Activated naive CD4-positive, alpha-beta T cell treated with anti-CD3 and anti-CD28 coated beads, Interleukin-2, amount 50 U/mL, for 72 hours (primary cell): ENCODE measurements at regions not wholly inside any gene's neighbourhood (a gene's known extent, or its start where the extent isn't known, plus 50 kb on each side); places are given as distances from the start of the nearest gene placed in this dataset.
A peak's percentile ranks its signal among the peaks of the same experiment; 100 is the strongest.

Source experiments
- ATAC-seq, 2 donors: fragments of 150-1000 bp; cut with Tn5 transposase; 2 replicates each; pipeline ENCODE4 v1.10.0; 2021; ENCODE audit warnings: mild to moderate bottlenecking in 2 of 2, moderate library complexity in 2 of 2
- DNase-seq, 2 donors: peaks; one replicate each; pipeline ENCODE4 v3.0.0; 2021 to 2022; ENCODE audit warnings: low spot score in 2 of 2
- H3K27ac Mint-ChIP-seq, 2 donors: one replicate each; pipeline ENCODE4 v1.8.0; 2022; ENCODE audit warnings: mild to moderate bottlenecking in 2 of 2, mixed read lengths in 2 of 2
- H3K36me3 Mint-ChIP-seq, 2 donors: one replicate each; pipeline ENCODE4 v1.8.0; 2022; ENCODE audit warnings: mixed read lengths in 2 of 2
- H3K9me3 Mint-ChIP-seq, 2 donors: one replicate each; pipeline ENCODE4 v1.8.0; 2022; ENCODE audit warnings: mixed read lengths in 2 of 2

GRCh38 chr6:105648276-105648675 lies 245.4 kb upstream of the PREP start:
- no peak for ATAC-seq
- Mint-ChIP-seq H3K9me3 (no peaks in the 10 kb centered on the region), H3K27ac (peak overlapping the region; percentile 36 to 76), H3K36me3 (peaks cover 0 to 6% of the 10 kb centered on the region in 2 donors)
- DNase-seq: peak in 1 of 2 donors; percentile 14

DNA sequence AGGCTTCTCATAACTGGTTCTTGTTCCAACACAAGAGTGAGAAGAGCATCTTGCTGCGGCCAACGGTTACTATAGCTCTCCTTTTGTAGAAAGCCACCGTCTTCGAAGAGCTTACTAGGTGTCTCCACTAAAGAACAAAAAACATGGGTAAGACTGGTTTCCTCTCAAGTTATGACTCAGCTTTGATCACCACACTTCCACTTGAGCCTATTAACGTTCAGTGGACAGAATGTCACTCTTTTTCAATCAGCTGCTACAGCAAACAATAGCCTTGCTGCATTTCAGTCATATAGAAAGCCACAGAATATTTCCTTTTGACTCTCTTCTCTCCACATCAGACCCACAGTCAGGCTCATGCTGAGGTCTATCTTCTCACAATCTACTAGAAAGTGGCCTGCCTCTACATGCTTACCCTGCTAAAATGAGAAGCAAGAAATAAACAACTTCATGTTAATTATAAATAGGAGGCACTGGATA lies 243.5 kb upstream of the PREP start:
- peak in 1 of 2 donors; percentile 35 for DNase-seq

DNA sequence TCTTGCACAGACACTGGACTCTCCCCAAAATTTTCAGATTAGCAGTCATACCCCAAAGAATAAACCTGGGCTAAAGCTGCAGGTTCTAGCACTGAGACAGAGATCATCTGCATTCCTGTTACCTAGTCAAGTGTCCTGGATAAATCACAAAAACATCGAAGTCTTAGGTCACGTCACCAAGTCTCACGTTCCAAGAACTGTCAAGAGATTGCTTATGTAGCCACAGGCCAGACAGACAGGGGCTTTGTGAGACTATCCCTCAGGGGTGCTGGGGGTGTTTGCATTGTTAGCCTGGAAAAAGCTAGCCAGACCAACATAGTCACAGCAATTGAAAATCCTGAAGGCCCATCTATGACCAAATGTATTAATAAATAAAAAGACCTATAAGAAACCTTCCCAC lies 243.1 kb upstream of the PREP start:
- DNase-seq: no peak
- Mint-ChIP-seq H3K9me3 (no peaks in the 10 kb centered on the region), H3K36me3 (peaks cover 0 to 6% of the 10 kb centered on the region in 2 donors), H3K27ac (peak overlapping the region; percentile 50 to 52)
- peak; percentile 14 to 40 for ATAC-seq

More for the DNA sequence above, 243.5 kb upstream of the PREP start:
- peak; percentile 93 for ATAC-seq
- Mint-ChIP-seq H3K27ac (peak overlapping the region; percentile 45 to 50), H3K9me3 (no peaks in the 10 kb centered on the region), H3K36me3 (peaks cover 0 to 6% of the 10 kb centered on the region in 2 donors)

DNA sequence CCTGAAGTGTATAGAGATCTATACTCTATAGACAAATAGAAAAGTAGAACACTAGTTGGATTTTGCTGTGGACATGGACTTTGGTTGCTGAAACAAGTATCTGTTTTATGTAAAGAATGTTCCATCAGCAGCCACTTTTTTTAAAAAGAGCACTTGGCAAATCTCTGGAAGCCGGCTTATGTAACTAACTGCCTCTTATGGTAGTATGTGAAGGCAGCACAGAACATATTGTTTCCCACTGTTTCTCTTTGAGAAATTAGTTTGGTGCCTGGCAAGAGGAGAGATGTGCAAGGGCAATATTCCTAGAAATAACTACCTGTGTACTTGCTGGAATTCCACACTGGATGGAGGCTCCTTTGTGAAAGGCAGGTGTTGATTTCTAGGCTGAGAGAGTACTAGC lies 242.3 kb upstream of the PREP start:
- H3K27ac Mint-ChIP-seq: no peak overlapping the region
- peaks cover 0 to 6% of the 10 kb centered on the region in 2 donors for H3K36me3 Mint-ChIP-seq
- ATAC-seq (no peak), DNase-seq (no peak)
- H3K9me3 Mint-ChIP-seq: no peaks in the 10 kb centered on the region

GRCh38 chr6:105644691-105645090 lies 241.8 kb upstream of the PREP start:
- ATAC-seq (no peak), DNase-seq (no peak)
- Mint-ChIP-seq H3K27ac (no peak overlapping the region), H3K36me3 (peaks cover 0 to 6% of the 10 kb centered on the region in 2 donors), H3K9me3 (no peaks in the 10 kb centered on the region)

DNA sequence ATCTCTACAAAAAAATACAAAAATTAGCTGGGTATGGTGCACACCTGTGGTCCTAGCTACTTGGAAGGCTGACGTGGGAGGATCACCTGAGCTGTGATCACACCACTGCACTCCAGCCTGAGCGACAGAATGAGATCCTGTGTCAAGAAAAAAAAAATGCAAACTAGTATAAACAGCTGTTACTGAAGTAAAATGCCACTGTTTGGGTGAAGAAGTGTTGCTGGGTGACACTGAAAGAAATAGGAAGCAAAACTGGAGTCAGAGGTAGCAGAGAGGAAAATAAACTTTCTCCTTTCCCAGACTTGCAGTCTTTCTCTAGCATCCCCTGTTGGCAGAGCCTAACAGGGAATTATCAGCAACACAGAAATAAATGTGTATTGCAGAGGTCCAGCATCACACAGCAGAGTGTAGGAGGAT lies 241.2 kb upstream of the PREP start:
- ATAC-seq (no peak), DNase-seq (no peak)
- no peaks in the 10 kb centered on the region for H3K9me3 Mint-ChIP-seq
- peaks cover 0 to 6% of the 10 kb centered on the region in 2 donors for H3K36me3 Mint-ChIP-seq
- no peak overlapping the region for H3K27ac Mint-ChIP-seq

- Mint-ChIP-seq H3K36me3 (peaks cover 0 to 6% of the 10 kb centered on the region in 2 donors), H3K9me3 (no peaks in the 10 kb centered on the region), H3K27ac (no peak overlapping the region)
- ATAC-seq: no peak
- DNase-seq: no peak
Measured at GRCh38 chr6:105642708-105643107, 239.8 kb upstream of the PREP start.

- Mint-ChIP-seq H3K36me3 (peaks cover 0 to 6% of the 10 kb centered on the region in 2 donors), H3K27ac (no peak overlapping the region), H3K9me3 (no peaks in the 10 kb centered on the region)
- no peak for DNase-seq
- no peak for ATAC-seq
Measured at GRCh38 chr6:105641504-105641903, 238.6 kb upstream of the PREP start.

DNA sequence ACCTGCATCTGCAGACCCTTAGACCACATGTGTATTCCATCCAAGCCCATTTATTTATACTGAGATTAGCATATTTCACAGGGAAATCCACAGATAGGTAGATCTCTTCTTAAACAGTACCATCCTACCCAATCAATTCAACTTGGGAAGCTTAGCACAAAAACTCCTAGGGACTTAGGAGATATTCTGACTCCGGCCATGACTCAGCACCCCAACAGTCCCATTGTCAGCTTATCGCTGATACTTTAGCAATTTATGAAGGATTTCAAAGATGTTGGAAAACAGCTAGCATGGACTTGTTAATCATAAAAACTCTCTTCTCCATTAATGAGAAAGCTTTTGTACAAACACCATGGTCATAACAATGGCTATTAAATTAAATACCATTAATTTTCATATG lies 236.2 kb upstream of the PREP start:
- Mint-ChIP-seq H3K27ac (no peak overlapping the region), H3K9me3 (no peaks in the 10 kb centered on the region), H3K36me3 (no peaks in the 10 kb centered on the region)
- ATAC-seq (no peak), DNase-seq (no peak)

DNA sequence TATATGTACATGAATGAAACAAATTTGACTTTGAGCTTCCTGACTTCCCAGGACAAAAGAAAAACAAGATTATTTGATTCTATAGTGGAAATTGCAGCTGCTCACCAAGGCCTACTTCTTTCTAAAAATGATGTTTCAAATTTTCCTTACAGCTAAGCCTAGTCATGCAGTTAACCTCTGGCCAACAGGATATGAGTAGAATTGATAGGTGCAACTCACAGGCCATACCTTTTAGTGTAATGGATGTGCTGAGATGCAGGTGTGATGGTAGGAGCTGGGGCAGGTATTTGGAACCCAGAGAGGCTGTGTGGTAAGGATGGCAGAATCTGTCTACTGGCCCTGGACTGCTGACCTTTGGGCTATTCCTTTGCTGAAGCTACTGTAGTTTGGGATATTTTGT lies 230.9 kb upstream of the PREP start:
- Mint-ChIP-seq H3K27ac (no peak overlapping the region), H3K9me3 (peaks cover 10 to 20% of the 10 kb centered on the region in 2 donors), H3K36me3 (peaks cover 12 to 28% of the 10 kb centered on the region in 2 donors)
- DNase-seq (no peak), ATAC-seq (peak in 1 of 2 donors; percentile 61)

- Mint-ChIP-seq H3K36me3 (peaks cover 12 to 30% of the 10 kb centered on the region in 2 donors), H3K27ac (no peak overlapping the region), H3K9me3 (peaks cover 10 to 28% of the 10 kb centered on the region in 2 donors)
- no peak for DNase-seq
- no peak for ATAC-seq
Measured at GRCh38 chr6:105628156-105628860, 225.4 kb upstream of the PREP start.

GRCh38 chr6:105626295-105627158 lies 223.6 kb upstream of the PREP start:
- DNase-seq (no peak), ATAC-seq (peak in 1 of 2 donors; percentile 85)
- Mint-ChIP-seq H3K9me3 (peaks cover 10 to 24% of the 10 kb centered on the region in 2 donors), H3K27ac (peak overlapping the region in 1 of 2 donors; percentile 47), H3K36me3 (peaks cover 12 to 22% of the 10 kb centered on the region in 2 donors)

GRCh38 chr6:105624021-105624420 lies 221.1 kb upstream of the PREP start:
- DNase-seq: no peak
- Mint-ChIP-seq H3K9me3 (peaks cover 0 to 10% of the 10 kb centered on the region in 2 donors), H3K27ac (no peak overlapping the region), H3K36me3 (peaks cover 0 to 10% of the 10 kb centered on the region in 2 donors)
- ATAC-seq: no peak

DNA sequence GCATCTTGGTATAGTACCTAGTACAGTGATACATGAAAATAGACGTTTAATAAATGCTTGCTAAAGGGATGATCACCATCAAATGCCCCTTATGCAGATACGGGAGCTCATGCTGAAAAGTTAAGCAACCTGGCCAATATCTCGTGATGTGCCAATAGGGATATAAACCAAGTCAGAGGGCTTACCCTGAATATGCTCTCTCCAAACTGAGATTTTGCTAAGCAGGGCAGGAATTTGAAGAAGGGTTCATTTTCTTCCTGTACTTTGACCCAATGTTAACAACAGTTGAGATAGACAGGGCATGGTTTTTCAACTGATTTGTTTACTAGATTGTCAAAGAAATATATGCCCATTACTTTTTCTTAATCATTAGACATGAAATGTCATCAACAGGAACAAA lies 219.3 kb upstream of the PREP start:
- H3K36me3 Mint-ChIP-seq: no peaks in the 10 kb centered on the region
- ATAC-seq (no peak), DNase-seq (no peak)
- H3K9me3 Mint-ChIP-seq: peaks cover 0 to 4% of the 10 kb centered on the region in 2 donors
- H3K27ac Mint-ChIP-seq: no peak overlapping the region

DNA sequence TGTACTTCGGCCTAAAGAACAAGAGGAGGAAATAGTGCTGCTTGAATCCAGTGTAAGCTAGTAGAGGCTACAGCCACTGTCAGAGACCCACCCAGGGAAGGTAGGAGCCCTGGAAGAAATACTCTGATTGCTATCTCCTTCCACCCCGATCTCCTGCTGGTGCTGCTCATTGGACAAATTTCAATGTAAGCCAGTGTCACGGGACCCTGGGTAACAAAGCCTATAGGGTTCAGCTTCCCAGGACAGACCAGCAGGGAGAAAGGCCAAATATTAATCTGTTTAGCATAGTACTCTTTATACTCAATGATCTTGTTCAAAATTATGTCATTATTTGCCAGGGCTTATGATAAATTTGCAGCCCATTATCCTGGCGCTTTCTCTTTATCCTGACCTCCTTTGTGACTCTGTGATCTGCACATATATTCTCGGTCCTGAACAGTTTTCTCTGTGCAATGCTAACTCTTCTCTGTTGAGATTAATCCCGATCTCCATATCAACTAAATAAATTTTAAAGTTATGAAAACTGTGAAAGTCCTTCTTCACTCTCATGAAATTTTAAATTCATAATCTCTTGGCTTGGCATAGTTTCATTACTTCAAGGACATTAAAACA lies 218.8 kb upstream of the PREP start:
- H3K36me3 Mint-ChIP-seq: no peaks in the 10 kb centered on the region
- peaks cover 0 to 4% of the 10 kb centered on the region in 2 donors for H3K9me3 Mint-ChIP-seq
- no peak for ATAC-seq
- H3K27ac Mint-ChIP-seq: no peak overlapping the region
- no peak for DNase-seq

GRCh38 chr6:105620878-105621277 lies 218.0 kb upstream of the PREP start:
- Mint-ChIP-seq H3K27ac (no peak overlapping the region), H3K9me3 (peaks cover 0 to 4% of the 10 kb centered on the region in 2 donors), H3K36me3 (no peaks in the 10 kb centered on the region)
- ATAC-seq (peak; percentile 81 to 98), DNase-seq (no peak)
